ENCODE measurements at regions not wholly inside any gene's neighbourhood (a gene's known extent, or its start where the extent isn't known, plus 50 kb on each side); places are given as distances from the start of the nearest gene placed in this dataset.

GRCh38 chr7:118644346-118644745, 419.8 kb downstream of the ANKRD7 start:
- TF ChIP-seq CTCF (IDR thresholded peaks at IDR 0.05): no peak
- no peak for TF ChIP-seq POLR2A (IDR thresholded peaks at IDR 0.05)
